ENCODE measurements at regions not wholly inside any gene's neighbourhood (a gene's known extent, or its start where the extent isn't known, plus 50 kb on each side); places are given as distances from the start of the nearest gene placed in this dataset.

DNA sequence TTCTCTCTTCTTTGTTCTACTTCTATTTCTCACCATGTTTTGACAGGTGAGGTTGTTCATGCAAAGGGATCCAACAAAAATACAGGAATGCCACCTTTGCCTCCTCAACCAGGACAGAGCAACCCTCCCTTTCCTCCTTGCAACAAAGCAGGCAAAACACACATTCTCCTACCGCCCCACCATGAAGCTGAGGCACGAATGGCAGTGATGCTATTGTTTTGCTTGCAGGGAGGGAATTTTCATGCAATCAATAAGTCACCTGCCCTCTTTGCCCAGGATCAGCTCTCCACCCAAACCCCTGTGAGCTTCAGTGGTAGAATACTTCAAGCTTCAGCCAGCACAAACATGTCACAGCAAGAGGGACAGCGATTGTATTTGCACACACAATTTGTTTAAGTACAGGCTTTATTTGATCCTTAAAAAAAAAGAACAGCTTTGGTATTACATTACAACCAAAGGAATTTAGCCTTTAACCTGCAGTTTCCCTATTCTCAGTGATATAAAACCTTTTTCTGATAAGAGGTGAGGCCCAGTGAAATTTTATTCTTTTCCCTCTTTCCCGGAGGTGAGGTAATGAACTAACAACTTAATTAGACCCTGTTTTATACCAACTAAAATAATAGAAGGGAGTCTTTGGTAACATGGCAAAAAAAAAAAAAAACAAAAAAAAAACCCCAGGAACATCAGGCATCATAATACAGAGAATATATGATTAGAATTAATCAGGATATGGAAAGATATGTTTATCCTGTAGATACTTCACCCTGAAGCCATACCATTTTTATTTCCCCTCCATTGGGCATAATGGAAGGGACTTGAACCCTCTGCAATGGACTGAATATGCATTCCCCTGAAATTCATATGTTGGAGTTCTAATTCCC is 87.0 kb upstream of the EEA1 start:
- no peaks in the 10 kb centered on the region for H3K9me2 ChIP-seq (replicated peaks; ENCODE audit: low read length)
- DNase-seq, result peak; percentile 8
- POLR2A ChIA-PET (ENCODE audit: unreplicated experiment), result interaction anchor here (0.5 to 0.7 kb wide), 3 partner anchors 123 to 338 kb away, joined by 3 to 9 read pairs (median 3); no protein-coding TSS in a partner anchor
- TF ChIP-seq EZH2phosphoT487 (IDR thresholded peaks at IDR 0.05; ENCODE audit: borderline replicate concordance, low read length), result no peak
- no peak for TF ChIP-seq EZH2 (IDR thresholded peaks at IDR 0.05; ENCODE audit: low read length, unreplicated experiment)
- TF ChIP-seq, protein P1, sequence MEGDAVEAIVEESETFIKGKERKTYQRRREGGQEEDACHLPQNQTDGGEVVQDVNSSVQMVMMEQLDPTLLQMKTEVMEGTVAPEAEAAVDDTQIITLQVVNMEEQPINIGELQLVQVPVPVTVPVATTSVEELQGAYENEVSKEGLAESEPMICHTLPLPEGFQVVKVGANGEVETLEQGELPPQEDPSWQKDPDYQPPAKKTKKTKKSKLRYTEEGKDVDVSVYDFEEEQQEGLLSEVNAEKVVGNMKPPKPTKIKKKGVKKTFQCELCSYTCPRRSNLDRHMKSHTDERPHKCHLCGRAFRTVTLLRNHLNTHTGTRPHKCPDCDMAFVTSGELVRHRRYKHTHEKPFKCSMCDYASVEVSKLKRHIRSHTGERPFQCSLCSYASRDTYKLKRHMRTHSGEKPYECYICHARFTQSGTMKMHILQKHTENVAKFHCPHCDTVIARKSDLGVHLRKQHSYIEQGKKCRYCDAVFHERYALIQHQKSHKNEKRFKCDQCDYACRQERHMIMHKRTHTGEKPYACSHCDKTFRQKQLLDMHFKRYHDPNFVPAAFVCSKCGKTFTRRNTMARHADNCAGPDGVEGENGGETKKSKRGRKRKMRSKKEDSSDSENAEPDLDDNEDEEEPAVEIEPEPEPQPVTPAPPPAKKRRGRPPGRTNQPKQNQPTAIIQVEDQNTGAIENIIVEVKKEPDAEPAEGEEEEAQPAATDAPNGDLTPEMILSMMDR (conservative IDR thresholded peaks at IDR 0.05; ENCODE audit: low read depth, low read length), result no peak
- intact Hi-C loops (cut with micrococcal nuclease), result no loop called here
- peak overlapping the region; percentile 32; the same call in 1 of the 2 replicates for H2AFZ ChIP-seq (ENCODE audit: low read length)
- no TSS peak for BruUV-seq (replicated peaks)
- H3K9ac ChIP-seq (ENCODE audit: low read length), result no peak overlapping the region
- no peak overlapping the region for H3K4me2 ChIP-seq (ENCODE audit: low read length)
- H3K4me3 ChIP-seq (ENCODE audit: low read length), result no peak overlapping the region
- no peak overlapping the region for H3K27ac ChIP-seq (ENCODE audit: low read length)
- H3K36me3 ChIP-seq (ENCODE audit: low read depth, low read length), result no peaks in the 10 kb centered on the region
- no peaks in the 10 kb centered on the region for H3F3A ChIP-seq (ENCODE audit: low read length, unreplicated experiment)
- H3K27me3 ChIP-seq (ENCODE audit: low read length), result no peaks in the 10 kb centered on the region
- no peaks in the 10 kb centered on the region for H3K79me2 ChIP-seq (ENCODE audit: low read length)
- CTCF ChIA-PET, result interaction anchor here (0.6 kb wide), 1 partner anchor 1085 kb away, joined by 4 read pairs; no protein-coding TSS in a partner anchor
- ATAC-seq, result peak; percentile 45; the same call in 1 of the 2 replicates
- no peaks in the 10 kb centered on the region for H3K9me3 ChIP-seq (ENCODE audit: low read length)
- peaks cover 22% of the 10 kb centered on the region for H3K4me1 ChIP-seq (ENCODE audit: insufficient read depth, low read length)
- no peaks in the 10 kb centered on the region for H4K20me1 ChIP-seq (ENCODE audit: low read length)

- Histone ChIP-seq H2AFZ (ENCODE audit: low read length) (no peak overlapping the region), H3K27ac (ENCODE audit: low read length) (no peak overlapping the region), H3K4me1 (ENCODE audit: insufficient read depth, low read length) (peaks cover 22% of the 10 kb centered on the region), H3K79me2 (ENCODE audit: low read length) (no peaks in the 10 kb centered on the region), H3K27me3 (ENCODE audit: low read length) (no peaks in the 10 kb centered on the region), H3K9me3 (ENCODE audit: low read length) (no peaks in the 10 kb centered on the region), H3K9ac (ENCODE audit: low read length) (no peak overlapping the region), H3F3A (ENCODE audit: low read length, unreplicated experiment) (no peaks in the 10 kb centered on the region), H3K4me2 (ENCODE audit: low read length) (no peak overlapping the region), H3K36me3 (ENCODE audit: low read depth, low read length) (no peaks in the 10 kb centered on the region), H4K20me1 (ENCODE audit: low read length) (no peaks in the 10 kb centered on the region), H3K4me3 (ENCODE audit: low read length) (no peak overlapping the region), H3K9me2 (replicated peaks; ENCODE audit: low read length) (no peaks in the 10 kb centered on the region)
- POLR2A ChIA-PET (ENCODE audit: unreplicated experiment), result interaction anchor here (0.5 kb wide), 1 partner anchor 338 kb away, joined by 9 read pairs; no protein-coding TSS in a partner anchor
- DNase-seq, result no peak
- intact Hi-C loops (cut with micrococcal nuclease), result no loop called here
- CTCF ChIA-PET, result no interaction called here
- no peak for ATAC-seq
- TF ChIP-seq EZH2 (IDR thresholded peaks at IDR 0.05; ENCODE audit: low read length, unreplicated experiment), result no peak
- TF ChIP-seq, protein P1 (conservative IDR thresholded peaks at IDR 0.05; ENCODE audit: low read depth, low read length), result no peak
- no peak for TF ChIP-seq EZH2phosphoT487 (IDR thresholded peaks at IDR 0.05; ENCODE audit: borderline replicate concordance, low read length)
- BruUV-seq (replicated peaks), result no TSS peak
Measured at GRCh38 chr12:93016752-93017350, 87.8 kb upstream of the EEA1 start.

Measured in PC-3 (cell line).